GM12892 (cell line): ENCODE measurements at regions not wholly inside any gene's neighbourhood (a gene's known extent, or its start where the extent isn't known, plus 50 kb on each side); places are given as distances from the start of the nearest gene placed in this dataset.

ENCODE experiments used
- POLR2A ChIP-seq: IDR thresholded peaks from 2 replicates; pipeline ENCODE4 v1.6.1; 2011; ENCODE audit warnings: low read depth, low read length, control low read depth
- POLR2AphosphoS5 ChIP-seq: IDR thresholded peaks from 2 replicates; pipeline ENCODE4 v1.6.1; 2011; ENCODE audit warnings: low read depth, low read length, control low read depth

GRCh38 chr2:18861951-18862350 is 272.6 kb upstream of the NT5C1B start:
- no peak for TF ChIP-seq POLR2A
- no peak for TF ChIP-seq POLR2AphosphoS5
